GM10266 (cell line): ENCODE measurements at regions not wholly inside any gene's neighbourhood (a gene's known extent, or its start where the extent isn't known, plus 50 kb on each side); places are given as distances from the start of the nearest gene placed in this dataset.

ENCODE experiments used
- DNase-seq: peaks from one replicate; pipeline ENCODE4 v3.0.0; 2012; ENCODE audit errors: extremely low spot score
- CTCF ChIP-seq: IDR thresholded peaks from 2 replicates; pipeline ENCODE4 v1.5.1; 2012; ENCODE audit warnings: mild to moderate bottlenecking, low read depth; ENCODE audit not compliant: control insufficient read depth, insufficient read depth; ENCODE audit errors: missing control alignments

- TF ChIP-seq CTCF: no peak
Observed at GRCh38 chr6:91477688-91478087, 890.8 kb upstream of the MAP3K7 start.

GRCh38 chr6:91476000-91476399 is 889.1 kb upstream of the MAP3K7 start:
- no peak for DNase-seq
- no peak for TF ChIP-seq CTCF

More at GRCh38 chr6:91477688-91478087, 890.8 kb upstream of the MAP3K7 start:
- DNase-seq: no peak

GRCh38 chr6:91465393-91465792 is 878.5 kb upstream of the MAP3K7 start:
- DNase-seq: no peak
- TF ChIP-seq CTCF: no peak

- DNase-seq: no peak
Observed at GRCh38 chr6:91464718-91465117, 877.8 kb upstream of the MAP3K7 start.

GRCh38 chr6:91464201-91464600 is 877.3 kb upstream of the MAP3K7 start:
- DNase-seq: no peak
- no peak for TF ChIP-seq CTCF

More at GRCh38 chr6:91464718-91465117, 877.8 kb upstream of the MAP3K7 start:
- no peak for TF ChIP-seq CTCF

GRCh38 chr6:91462241-91462640 is 875.4 kb upstream of the MAP3K7 start:
- TF ChIP-seq CTCF: no peak
- no peak for DNase-seq

GRCh38 chr6:91453224-91453878 is 866.5 kb upstream of the MAP3K7 start:
- no peak for TF ChIP-seq CTCF
- no peak for DNase-seq
